HCT116 (cell line): ENCODE measurements at regions not wholly inside any gene's neighbourhood (a gene's known extent, or its start where the extent isn't known, plus 50 kb on each side); places are given as distances from the start of the nearest gene placed in this dataset.

Experiments
- ATAC-seq: fragments of 200-7000 bp; cut with Tn5 transposase; 2 replicates; pipeline ENCODE4 v1.9.1; 2020; ENCODE audit warnings: mild to moderate bottlenecking, moderate library complexity
- BruUV-seq: library from RNA; stranded (reverse); fragments of 400-500 nt; replicated peaks from 2 replicates; lab custom pipeline; 2021; lab: Mats Ljungman, UMichigan
- CTCF ChIA-PET: fragments of 300-600 bp; sonication (Branson Sonifier 250); formaldehyde crosslinking; loops from one replicate; lab custom pipeline; 2021; ENCODE audit warnings: antibody characterized with exemption; lab: Charles Lee
- POLR2A ChIA-PET: fragments of 300-600, 350-600 bp; sonication (Branson Sonifier 250); formaldehyde crosslinking; loops from one replicate; lab custom pipeline; 2021; ENCODE audit warnings: antibody characterized with exemption; lab: Charles Lee
- RAD21 ChIA-PET, 2 experiments: fragments of 300-600 bp; sonication (Branson Sonifier 250); formaldehyde crosslinking; loops; one replicate each; lab custom pipeline; 2023; ENCODE audit warnings: low total read pairs in 2 of 2; ENCODE audit not compliant: uncharacterized antibody in 2 of 2, unreplicated experiment in 2 of 2, low non-redundant PET in 1 of 2; lab: Charles Lee
- DNase-seq: peaks from one replicate; pipeline ENCODE4 v3.0.0-alpha.2; 2010; ENCODE audit warnings: low read depth, low spot score
- H2AFZ ChIP-seq: fragments of 200-600 bp; shearing (Covaris generic), sonication (generic); 2 replicates; pipeline ENCODE4 v1.6.1; 2017; ENCODE audit warnings: low read depth, mixed run types, mixed read lengths, antibody characterized with exemption, low read length; ENCODE audit not compliant: poor library complexity, severe bottlenecking
- H3K27ac ChIP-seq: 2 replicates; pipeline ENCODE4 v1.5.1; 2012; ENCODE audit warnings: low read depth, low read length
- H3K27me3 ChIP-seq: fragments of 200-600 bp; sonication (generic); 2 replicates; pipeline ENCODE4 v1.6.1; 2016; ENCODE audit warnings: mixed run types, low read length, mixed read lengths; ENCODE audit not compliant: insufficient read depth
- H3K36me3 ChIP-seq, 2 experiments: fragments of 200-500 bp in 1 of 2; fragments of 200-600 bp in 1 of 2; sonication (Bioruptor generic) in 1 of 2; sonication (generic) in 1 of 2; 2 replicates each; pipeline versions ENCODE4 v1.5.1 to v1.6.1; 2014 to 2016; ENCODE audit warnings: low read length in 2 of 2, inconsistent platforms in 1 of 2, mixed read lengths in 1 of 2, mixed run types in 1 of 2; ENCODE audit not compliant: insufficient read depth in 2 of 2, control insufficient read depth in 1 of 2
- H3K4me1 ChIP-seq, 2 experiments: fragments of 200-600 bp in 1 of 2; sonication (generic) in 1 of 2; 2 replicates each; pipeline versions ENCODE4 v1.5.1 to v1.6.1; 2012 to 2017; ENCODE audit warnings: low read length in 2 of 2, inconsistent platforms in 1 of 2, mild to moderate bottlenecking in 1 of 2, mixed read lengths in 1 of 2, mixed run types in 1 of 2, moderate library complexity in 1 of 2; ENCODE audit not compliant: insufficient read depth in 2 of 2, control insufficient read depth in 1 of 2
- H3K4me2 ChIP-seq: fragments of 200-600 bp; sonication (generic); 2 replicates; pipeline ENCODE4 v1.6.1; 2017; ENCODE audit warnings: mixed run types, low read length, mixed read lengths
- H3K4me3 ChIP-seq, 2 experiments: fragments of 200-600 bp in 1 of 2; sonication (generic) in 1 of 2; replicated peaks in 1 of 2; 2 replicates each; pipeline ENCODE4 v1.5.1; 2011 to 2016; ENCODE audit warnings: low read length in 2 of 2, control low read depth in 1 of 2, low read depth in 1 of 2, mild to moderate bottlenecking in 1 of 2, mixed read lengths in 1 of 2, mixed run types in 1 of 2
- H3K79me2 ChIP-seq: fragments of 200-600 bp; sonication (generic); 2 replicates; pipeline ENCODE4 v1.6.1; 2017; ENCODE audit warnings: mild to moderate bottlenecking, mixed run types, low read length, moderate library complexity, mixed read lengths; ENCODE audit not compliant: insufficient read depth
- H3K9ac ChIP-seq: fragments of 200-600 bp; sonication (generic); 2 replicates; pipeline ENCODE4 v1.6.1; 2016; ENCODE audit warnings: low read length, mixed read lengths
- H3K9me2 ChIP-seq: fragments of 200-600 bp; sonication (generic), shearing (Covaris generic); 2 replicates; pipeline ENCODE4 v1.6.1; 2017; ENCODE audit warnings: mixed run types, mild to moderate bottlenecking, moderate library complexity; ENCODE audit not compliant: insufficient read depth
- H3K9me3 ChIP-seq, 2 experiments: fragments of 200-500 bp in 1 of 2; fragments of 200-600 bp in 1 of 2; sonication (Bioruptor generic) in 1 of 2; sonication (generic) in 1 of 2; 2 replicates each; pipeline ENCODE4 v1.6.1; 2014 to 2017; ENCODE audit warnings: low read length in 2 of 2, mixed read lengths in 2 of 2, inconsistent platforms in 1 of 2, low read depth in 1 of 2, mild to moderate bottlenecking in 1 of 2, mixed run types in 1 of 2, moderate library complexity in 1 of 2; ENCODE audit not compliant: control insufficient read depth in 1 of 2, insufficient read depth in 1 of 2
- H4K20me1 ChIP-seq: fragments of 200-600 bp; sonication (generic), shearing (Covaris generic); 2 replicates; pipeline ENCODE4 v1.6.1; 2017; ENCODE audit warnings: mixed run types, mild to moderate bottlenecking, moderate library complexity; ENCODE audit not compliant: insufficient read depth
- ATF3 ChIP-seq: IDR thresholded peaks from 2 replicates; pipeline ENCODE4 v1.6.1; 2012
- CEBPB ChIP-seq: IDR thresholded peaks from 2 replicates; pipeline ENCODE4 v1.6.1; 2012; ENCODE audit warnings: low read depth
- EGR1 ChIP-seq: IDR thresholded peaks from 2 replicates; pipeline ENCODE4 v1.6.1; 2012; ENCODE audit warnings: low read depth
- EZH2phosphoT487 ChIP-seq: fragments of 200-600 bp; IDR thresholded peaks from 2 replicates; pipeline ENCODE4 v1.6.1; 2018; ENCODE audit warnings: antibody characterized with exemption, borderline replicate concordance
- FOSL1 ChIP-seq: IDR thresholded peaks from 2 replicates; pipeline ENCODE4 v1.6.1; 2012; ENCODE audit warnings: low read depth
- MAX ChIP-seq: IDR thresholded peaks from 2 replicates; pipeline ENCODE4 v1.6.1; 2012
- POLR2A ChIP-seq: IDR thresholded peaks from 2 replicates; pipeline ENCODE4 v1.7.0; 2011; ENCODE audit warnings: borderline replicate concordance; ENCODE audit not compliant: insufficient read depth, insufficient read length; ENCODE audit errors: extremely low read depth
- SIN3A ChIP-seq: IDR thresholded peaks from 2 replicates; pipeline ENCODE4 v1.6.1; 2012; ENCODE audit warnings: low read depth
- TCF7L2 ChIP-seq: IDR thresholded peaks from 2 replicates; pipeline ENCODE4 v1.7.0; 2011; ENCODE audit warnings: borderline replicate concordance, inconsistent platforms; ENCODE audit not compliant: insufficient read depth, insufficient read length; ENCODE audit errors: extremely low read depth
- ZNF274 ChIP-seq: fragments of 200-500 bp; sonication (Bioruptor generic); IDR thresholded peaks from 2 replicates; pipeline ENCODE4 v1.6.1; 2014; ENCODE audit warnings: mild to moderate bottlenecking, low read depth, low read length, inconsistent platforms
- intact Hi-C: fragments of 100-400 bp; cut with micrococcal nuclease; formaldehyde crosslinking; loops from 2 replicates; pipeline ENCODE4 v1.10.0; 2022

- ChIA-PET POLR2A (interaction anchor here (1.0 to 3.0 kb wide), 7 partner anchors 21 to 76 kb away, joined by 3 to 39 read pairs (median 5); partner anchors contain the start of gene KLF6), CTCF (no interaction called here), RAD21 (no interaction called here)
- peak overlapping the region in 1 of 2 experiments; percentile 23; a peak in 2 of 4 replicates for H3K4me3 ChIP-seq
- DNase-seq (peak; percentile 43), ATAC-seq (no peak)
- no peaks in the 10 kb centered on the region for H3K9me2 ChIP-seq
- peak overlapping the region; percentile 90 for H3K27ac ChIP-seq
- H3K4me2 ChIP-seq = peak overlapping the region; percentile 63
- peak overlapping the region; percentile 59 for H3K9ac ChIP-seq
- H3K36me3 ChIP-seq = no peaks in the 10 kb centered on the region
- peak overlapping the region; percentile 88 for H2AFZ ChIP-seq
- H3K27me3 ChIP-seq = no peaks in the 10 kb centered on the region
- no peaks in the 10 kb centered on the region for H3K9me3 ChIP-seq
- intact Hi-C loops = loop anchor here (5.0 kb wide), 1 partner anchor 89 kb away; no protein-coding TSS in a partner anchor
- peaks cover 37 to 61% of the 10 kb centered on the region in 2 experiments for H3K4me1 ChIP-seq
- TSS peak; percentile 82 for BruUV-seq
- no peaks in the 10 kb centered on the region for H3K79me2 ChIP-seq
- no peaks in the 10 kb centered on the region for H4K20me1 ChIP-seq
- no peak for TF ChIP-seq ZNF274
- no peak for TF ChIP-seq TCF7L2
- no peak for TF ChIP-seq ATF3
- no peak for TF ChIP-seq MAX
- no peak for TF ChIP-seq FOSL1
- no peak for TF ChIP-seq CEBPB
- TF ChIP-seq SIN3A = no peak
- TF ChIP-seq POLR2A = no peak
- TF ChIP-seq EZH2phosphoT487 = no peak
- TF ChIP-seq EGR1 = no peak
- TF ChIP-seq, all 23 proteins: peak for 0
These were observed 66.3 kb upstream of the KLF6 start for GRCh38 chr10:3850999-3851937.
